ENCODE measurements at regions not wholly inside any gene's neighbourhood (a gene's known extent, or its start where the extent isn't known, plus 50 kb on each side); places are given as distances from the start of the nearest gene placed in this dataset.
"Not testable (repeated sequence)": the region's sequence is repeated elsewhere in the genome, so short reads cannot be mapped to it uniquely, and the experiment has no call there.

GRCh38 chr10:23717913-23718312 lies 279.0 kb downstream of the OTUD1 start:
- H3K36me3 Mint-ChIP-seq (ENCODE audit: low read depth) = no peaks in the 10 kb centered on the region
- no peak overlapping the region for H3K27ac Mint-ChIP-seq
- no peaks in the 10 kb centered on the region for H3K9me3 Mint-ChIP-seq
- H3K4me3 Mint-ChIP-seq = no peak overlapping the region
- peaks cover 6% of the 10 kb centered on the region for H3K4me1 Mint-ChIP-seq (ENCODE audit: low read depth)
- peaks cover 11% of the 10 kb centered on the region for H3K27me3 Mint-ChIP-seq

DNA sequence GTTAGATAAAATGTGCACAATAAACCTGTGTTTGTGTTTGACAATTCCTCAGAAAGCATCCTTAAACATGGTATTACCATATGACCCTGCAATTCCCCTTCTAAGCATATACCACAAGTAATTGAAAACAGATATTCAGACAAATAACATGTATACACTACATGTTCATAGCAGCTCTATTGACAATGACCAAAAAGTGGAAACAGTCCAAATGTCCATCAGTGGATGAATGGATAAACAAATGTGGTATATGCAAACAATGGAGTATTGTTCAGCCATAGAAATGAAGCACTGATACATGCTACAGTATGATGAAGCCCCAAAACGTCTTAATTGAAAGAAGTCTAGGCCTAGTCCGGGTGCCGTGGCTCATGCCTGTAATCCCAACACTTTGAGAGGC lies 280.1 kb downstream of the OTUD1 start:
- Mint-ChIP-seq H3K36me3 (ENCODE audit: low read depth) (no peaks in the 10 kb centered on the region), H3K4me1 (ENCODE audit: low read depth) (peaks cover 8% of the 10 kb centered on the region), H3K9me3 (no peaks in the 10 kb centered on the region), H3K27me3 (peaks cover 6% of the 10 kb centered on the region), H3K4me3 (no peak overlapping the region), H3K27ac (no peak overlapping the region)

DNA sequence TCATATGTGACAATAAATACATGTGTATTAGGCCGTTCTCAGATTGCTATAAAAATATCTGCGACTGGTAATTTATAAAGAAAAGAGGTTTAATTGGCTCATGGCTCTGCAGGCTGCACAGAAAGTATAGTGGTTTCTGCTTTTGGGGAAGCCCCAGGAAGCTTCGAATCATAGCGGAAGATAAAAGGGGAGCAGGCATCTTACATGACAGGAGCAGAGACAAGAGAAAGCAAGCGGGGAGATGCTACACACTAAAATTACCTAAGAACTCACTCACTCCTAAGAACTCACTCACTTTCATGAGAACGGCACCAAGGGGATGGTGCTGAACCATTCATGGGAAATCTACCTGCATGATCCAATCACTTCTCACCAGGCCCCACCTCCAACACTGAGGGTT lies 284.9 kb downstream of the OTUD1 start:
- Mint-ChIP-seq H3K4me1 (ENCODE audit: low read depth) (peaks cover 4% of the 10 kb centered on the region), H3K9me3 (peaks cover 1% of the 10 kb centered on the region), H3K27me3 (peaks cover 7% of the 10 kb centered on the region), H3K4me3 (no peak overlapping the region), H3K36me3 (ENCODE audit: low read depth) (no peaks in the 10 kb centered on the region), H3K27ac (no peak overlapping the region)

GRCh38 chr10:23725548-23725947 lies 286.7 kb downstream of the OTUD1 start:
- no peak overlapping the region for H3K27ac Mint-ChIP-seq
- H3K4me3 Mint-ChIP-seq = no peak overlapping the region
- peaks cover 4% of the 10 kb centered on the region for H3K4me1 Mint-ChIP-seq (ENCODE audit: low read depth)
- peaks cover 7% of the 10 kb centered on the region for H3K27me3 Mint-ChIP-seq
- H3K36me3 Mint-ChIP-seq (ENCODE audit: low read depth) = no peaks in the 10 kb centered on the region
- peaks cover 4% of the 10 kb centered on the region for H3K9me3 Mint-ChIP-seq

DNA sequence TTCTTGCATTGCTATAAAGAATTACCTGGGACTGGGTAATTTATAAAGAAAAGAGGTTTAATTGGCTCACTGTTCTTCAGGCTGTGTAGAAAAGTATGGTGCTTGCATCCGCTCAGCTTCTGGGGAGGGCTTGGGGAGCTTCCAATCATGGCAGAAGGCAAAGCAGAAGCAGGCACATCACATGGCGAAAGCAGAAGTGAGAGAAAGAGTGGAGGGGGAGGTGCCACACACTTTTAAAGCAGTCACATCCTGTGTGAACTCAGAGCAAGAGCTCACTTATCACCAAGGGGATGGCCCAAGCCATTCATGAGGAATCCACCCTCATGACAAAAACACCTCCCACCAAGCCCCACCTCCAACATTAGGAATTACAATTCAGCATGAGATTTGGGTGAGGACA lies 303.5 kb downstream of the OTUD1 start:
- no peaks in the 10 kb centered on the region for H3K36me3 Mint-ChIP-seq (ENCODE audit: low read depth)
- peaks cover 15% of the 10 kb centered on the region for H3K27me3 Mint-ChIP-seq
- H3K4me3 Mint-ChIP-seq = no peak overlapping the region
- H3K9me3 Mint-ChIP-seq = peaks cover 4% of the 10 kb centered on the region
- no peak overlapping the region for H3K27ac Mint-ChIP-seq
- H3K4me1 Mint-ChIP-seq (ENCODE audit: low read depth) = no peaks in the 10 kb centered on the region

DNA sequence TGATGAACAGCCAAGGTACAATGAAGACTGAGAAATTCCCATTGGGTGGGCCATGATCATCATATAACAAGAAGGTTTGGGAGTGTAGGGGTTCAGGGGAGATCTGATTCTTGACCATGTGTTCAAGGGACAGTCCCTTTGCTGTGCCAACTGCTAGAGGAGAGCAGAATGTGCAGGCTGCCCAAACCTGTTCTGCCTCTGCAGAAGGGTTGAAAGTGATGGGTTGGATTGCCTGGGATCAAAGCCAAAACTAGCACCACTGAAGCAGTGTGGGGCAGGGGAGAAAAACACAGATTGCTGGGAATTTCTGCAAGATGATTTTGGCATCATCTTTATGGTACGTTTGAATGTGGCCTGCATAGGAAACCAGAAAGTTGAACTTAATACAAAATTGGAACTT lies 303.9 kb downstream of the OTUD1 start:
- Mint-ChIP-seq H3K4me1 (ENCODE audit: low read depth) (no peaks in the 10 kb centered on the region), H3K27me3 (peaks cover 15% of the 10 kb centered on the region), H3K9me3 (peaks cover 4% of the 10 kb centered on the region)

GRCh38 chr10:23754179-23754578 lies 315.3 kb downstream of the OTUD1 start:
- H3K27me3 Mint-ChIP-seq = peaks cover 7% of the 10 kb centered on the region
- no peaks in the 10 kb centered on the region for H3K9me3 Mint-ChIP-seq
- H3K36me3 Mint-ChIP-seq (ENCODE audit: low read depth) = no peaks in the 10 kb centered on the region
- H3K4me1 Mint-ChIP-seq (ENCODE audit: low read depth) = no peaks in the 10 kb centered on the region
- no peak overlapping the region for H3K4me3 Mint-ChIP-seq
- H3K27ac Mint-ChIP-seq = no peak overlapping the region

More for the DNA sequence above, 303.9 kb downstream of the OTUD1 start:
- no peak overlapping the region for H3K27ac Mint-ChIP-seq
- no peaks in the 10 kb centered on the region for H3K36me3 Mint-ChIP-seq (ENCODE audit: low read depth)
- H3K4me3 Mint-ChIP-seq = no peak overlapping the region

GRCh38 chr10:23754941-23755340 lies 316.1 kb downstream of the OTUD1 start:
- H3K9me3 Mint-ChIP-seq = no peaks in the 10 kb centered on the region
- H3K36me3 Mint-ChIP-seq (ENCODE audit: low read depth) = no peaks in the 10 kb centered on the region
- H3K4me3 Mint-ChIP-seq = no peak overlapping the region
- no peaks in the 10 kb centered on the region for H3K4me1 Mint-ChIP-seq (ENCODE audit: low read depth)
- H3K27me3 Mint-ChIP-seq = peaks cover 7% of the 10 kb centered on the region
- no peak overlapping the region for H3K27ac Mint-ChIP-seq

DNA sequence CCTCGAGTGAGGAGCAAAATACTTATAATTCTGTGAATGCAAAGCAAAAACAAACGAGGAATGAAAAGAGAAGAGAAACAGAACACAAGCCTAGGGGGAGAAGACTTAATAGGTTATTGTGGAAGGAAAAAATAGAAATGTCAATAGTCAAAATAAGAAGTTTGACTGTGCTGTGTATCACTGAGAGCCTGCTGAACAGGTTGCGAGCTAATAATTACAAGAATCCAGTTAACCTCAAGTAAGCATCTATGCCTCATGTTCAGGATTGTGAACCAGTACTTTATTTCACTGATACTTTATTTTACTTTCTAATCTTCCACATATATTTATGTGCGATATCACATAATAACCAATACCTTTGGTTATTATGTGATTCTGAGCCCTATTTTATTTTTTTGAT lies 316.7 kb downstream of the OTUD1 start:
- Mint-ChIP-seq H3K4me3 (no peak overlapping the region), H3K27me3 (peaks cover 7% of the 10 kb centered on the region), H3K9me3 (no peaks in the 10 kb centered on the region), H3K36me3 (ENCODE audit: low read depth) (no peaks in the 10 kb centered on the region), H3K27ac (no peak overlapping the region), H3K4me1 (ENCODE audit: low read depth) (no peaks in the 10 kb centered on the region)

GRCh38 chr10:23768281-23768680 lies 329.4 kb downstream of the OTUD1 start:
- no peak overlapping the region for H3K27ac Mint-ChIP-seq
- H3K9me3 Mint-ChIP-seq = peaks cover 20% of the 10 kb centered on the region
- H3K4me1 Mint-ChIP-seq (ENCODE audit: low read depth) = no peaks in the 10 kb centered on the region
- H3K4me3 Mint-ChIP-seq = no peak overlapping the region
- no peaks in the 10 kb centered on the region for H3K36me3 Mint-ChIP-seq (ENCODE audit: low read depth)
- no peaks in the 10 kb centered on the region for H3K27me3 Mint-ChIP-seq

GRCh38 chr10:23777153-23777552 lies 338.3 kb downstream of the OTUD1 start:
- Mint-ChIP-seq H3K27me3 (no peaks in the 10 kb centered on the region), H3K27ac (no peak overlapping the region), H3K4me3 (no peak overlapping the region), H3K9me3 (no peaks in the 10 kb centered on the region), H3K4me1 (ENCODE audit: low read depth) (no peaks in the 10 kb centered on the region), H3K36me3 (ENCODE audit: low read depth) (no peaks in the 10 kb centered on the region)

DNA sequence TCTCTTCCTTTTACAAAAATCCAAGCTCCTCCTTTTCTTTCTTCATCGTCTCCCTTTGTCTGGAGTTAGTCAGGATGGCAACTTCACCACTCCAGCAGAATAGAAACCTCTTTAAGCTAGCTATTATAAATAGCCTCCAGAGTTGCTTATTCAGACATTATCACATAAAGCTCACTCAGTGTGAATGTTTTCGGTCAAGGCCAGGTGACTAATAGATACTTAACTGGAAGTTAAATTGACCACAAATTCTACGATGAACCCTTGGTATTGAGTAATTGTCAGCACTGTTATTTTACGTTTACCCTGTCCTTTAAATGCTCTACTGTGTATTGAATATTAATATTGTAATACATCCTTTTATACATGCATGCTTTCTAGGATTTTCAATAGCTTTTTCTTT lies 340.4 kb downstream of the OTUD1 start:
- Mint-ChIP-seq H3K27me3 (peaks cover under 1% of the 10 kb centered on the region), H3K4me3 (no peak overlapping the region), H3K36me3 (ENCODE audit: low read depth) (no peaks in the 10 kb centered on the region), H3K27ac (no peak overlapping the region), H3K9me3 (no peaks in the 10 kb centered on the region), H3K4me1 (ENCODE audit: low read depth) (no peaks in the 10 kb centered on the region)

GRCh38 chr10:23780331-23780730 lies 341.5 kb downstream of the OTUD1 start:
- Mint-ChIP-seq H3K4me3 (no peak overlapping the region), H3K4me1 (ENCODE audit: low read depth) (no peaks in the 10 kb centered on the region), H3K9me3 (no peaks in the 10 kb centered on the region), H3K27me3 (peaks cover 6% of the 10 kb centered on the region), H3K36me3 (ENCODE audit: low read depth) (no peaks in the 10 kb centered on the region), H3K27ac (no peak overlapping the region)

DNA sequence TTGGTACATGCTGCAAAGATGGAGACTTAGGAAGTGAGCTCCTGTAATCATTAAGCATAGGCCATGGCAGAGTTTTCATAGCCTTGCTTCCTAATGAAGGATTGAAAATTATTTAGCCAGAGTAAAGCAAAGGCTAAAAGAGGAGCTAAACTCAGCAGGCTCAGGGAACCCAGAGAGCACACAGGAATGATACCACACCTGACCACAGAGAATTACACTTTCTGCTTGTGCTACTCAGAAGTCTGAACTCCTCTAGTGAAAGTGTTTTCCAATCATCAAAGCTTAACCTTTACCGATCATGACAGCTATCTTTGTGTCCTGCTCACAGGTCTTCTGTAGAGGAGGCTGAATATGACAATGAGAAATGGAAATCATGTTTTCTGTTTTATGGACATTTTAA lies 347.7 kb downstream of the OTUD1 start:
- H3K27me3 Mint-ChIP-seq = peaks cover 14% of the 10 kb centered on the region
- no peaks in the 10 kb centered on the region for H3K36me3 Mint-ChIP-seq (ENCODE audit: low read depth)
- no peak overlapping the region for H3K4me3 Mint-ChIP-seq
- no peak overlapping the region for H3K27ac Mint-ChIP-seq
- H3K4me1 Mint-ChIP-seq (ENCODE audit: low read depth) = no peaks in the 10 kb centered on the region
- H3K9me3 Mint-ChIP-seq = no peaks in the 10 kb centered on the region

GRCh38 chr10:23793577-23793976 lies 354.7 kb downstream of the OTUD1 start:
- H3K4me1 Mint-ChIP-seq (ENCODE audit: low read depth) = no peaks in the 10 kb centered on the region
- H3K9me3 Mint-ChIP-seq = no peaks in the 10 kb centered on the region
- H3K36me3 Mint-ChIP-seq (ENCODE audit: low read depth) = no peaks in the 10 kb centered on the region
- no peak overlapping the region for H3K4me3 Mint-ChIP-seq
- no peak overlapping the region for H3K27ac Mint-ChIP-seq
- H3K27me3 Mint-ChIP-seq = no peaks in the 10 kb centered on the region

DNA sequence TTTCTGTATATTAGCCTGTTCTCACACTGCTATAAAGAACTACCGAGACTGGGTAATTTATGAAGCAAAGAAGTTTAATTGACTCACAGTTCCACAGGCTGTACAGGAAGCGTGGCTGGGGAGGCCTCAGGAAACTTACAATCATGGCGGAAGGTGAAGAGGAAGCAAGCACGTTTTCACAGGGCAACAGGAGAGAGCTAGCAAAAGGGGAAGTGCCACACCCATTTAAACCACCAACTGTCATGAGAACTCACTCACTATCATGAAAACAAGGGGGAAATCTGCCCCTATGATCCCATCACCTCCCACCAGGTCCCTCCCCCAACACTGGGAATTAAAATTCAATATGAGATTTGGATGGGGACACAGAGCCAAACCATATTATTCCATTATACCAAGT lies 358.6 kb downstream of the OTUD1 start:
- not testable (repeated sequence) for H3K36me3 Mint-ChIP-seq (ENCODE audit: low read depth); H3K9me3 Mint-ChIP-seq; H3K27me3 Mint-ChIP-seq; H3K27ac Mint-ChIP-seq; H3K4me3 Mint-ChIP-seq; H3K4me1 Mint-ChIP-seq (ENCODE audit: low read depth)

DNA sequence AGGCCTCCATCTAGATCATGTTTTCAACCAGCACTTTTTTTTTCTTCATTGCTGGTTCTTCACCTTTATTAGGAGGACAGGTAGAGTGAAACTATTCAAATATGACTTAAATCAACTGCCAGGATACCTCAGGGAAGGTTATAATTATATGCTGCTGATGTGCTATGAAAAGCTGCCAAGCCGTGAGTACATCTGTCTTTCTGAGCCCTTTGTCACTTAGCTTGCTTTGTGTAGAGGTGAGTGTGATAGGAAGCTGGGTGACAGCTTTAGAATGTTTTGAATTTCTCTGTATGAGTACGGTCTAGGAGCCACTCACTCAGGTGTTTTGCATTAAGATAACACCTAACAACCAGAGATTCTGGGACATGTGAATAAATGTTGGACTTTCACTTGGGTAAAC lies 365.2 kb downstream of the OTUD1 start:
- Mint-ChIP-seq H3K36me3 (ENCODE audit: low read depth) (no peaks in the 10 kb centered on the region), H3K9me3 (no peaks in the 10 kb centered on the region), H3K27me3 (no peaks in the 10 kb centered on the region), H3K4me1 (ENCODE audit: low read depth) (no peaks in the 10 kb centered on the region), H3K27ac (no peak overlapping the region), H3K4me3 (no peak overlapping the region)
